Tibial artery (tissue), 4 donors: ENCODE measurements at regions not wholly inside any gene's neighbourhood (a gene's known extent, or its start where the extent isn't known, plus 50 kb on each side); places are given as distances from the start of the nearest gene placed in this dataset.
"Not testable (repeated sequence)": the region's sequence is repeated elsewhere in the genome, so short reads cannot be mapped to it uniquely, and the experiment has no call there.

Experiments used
- DNase-seq, 2 donors: peaks; one replicate each; pipeline ENCODE4 v3.0.0-alpha.2; 2019
- H3K27ac ChIP-seq, 2 donors: fragments of 200-600 bp; sonication (generic) in 1 of 2; 1 replicate in 1 of 2; 2 replicates in 1 of 2; pipeline ENCODE4 v1.5.1; 2018 to 2019; ENCODE audit warnings: mild to moderate bottlenecking in 1 of 2
- H3K27me3 ChIP-seq, 2 donors: fragments of 200-600 bp; sonication (generic) in 1 of 2; one replicate each; pipeline versions ENCODE4 v1.5.1 to v1.6.0; 2016 to 2019
- H3K36me3 ChIP-seq, 3 donors: fragments of 200-600 bp; sonication (generic) in 2 of 3; one replicate each; pipeline ENCODE4 v1.5.1; 2016 to 2019; ENCODE audit warnings: mild to moderate bottlenecking in 2 of 3
- H3K4me1 ChIP-seq, 4 donors: fragments of 200-600 bp; sonication (generic) in 2 of 4; 1 replicate in 3 of 4; 2 replicates in 1 of 4; pipeline ENCODE4 v1.5.1; 2016 to 2019
- H3K4me3 ChIP-seq, 2 donors: fragments of 200-600 bp; sonication (generic) in 1 of 2; 1 replicate in 1 of 2; 2 replicates in 1 of 2; pipeline ENCODE4 v1.5.1; 2018 to 2019; ENCODE audit warnings: mild to moderate bottlenecking in 2 of 2
- H3K9me3 ChIP-seq, 3 donors: fragments of 200-600 bp; sonication (generic) in 1 of 3; one replicate each; pipeline ENCODE4 v1.5.1; 2016 to 2019
- CTCF ChIP-seq, 2 experiments: fragments of 200-600 bp in 1 of 2; fragments of 450-650 bp in 1 of 2; IDR thresholded peaks; one replicate each; pipeline ENCODE4 v1.5.1; 2017 to 2019; ENCODE audit warnings: antibody characterized with exemption in 2 of 2, mild to moderate bottlenecking in 1 of 2, moderate library complexity in 1 of 2
- intact Hi-C: fragments of 100-400 bp; cut with DNase I; formaldehyde crosslinking; loops from one replicate; pipeline ENCODE4 v1.15.0; 2023; ENCODE audit warnings: low total_unique reads

DNA sequence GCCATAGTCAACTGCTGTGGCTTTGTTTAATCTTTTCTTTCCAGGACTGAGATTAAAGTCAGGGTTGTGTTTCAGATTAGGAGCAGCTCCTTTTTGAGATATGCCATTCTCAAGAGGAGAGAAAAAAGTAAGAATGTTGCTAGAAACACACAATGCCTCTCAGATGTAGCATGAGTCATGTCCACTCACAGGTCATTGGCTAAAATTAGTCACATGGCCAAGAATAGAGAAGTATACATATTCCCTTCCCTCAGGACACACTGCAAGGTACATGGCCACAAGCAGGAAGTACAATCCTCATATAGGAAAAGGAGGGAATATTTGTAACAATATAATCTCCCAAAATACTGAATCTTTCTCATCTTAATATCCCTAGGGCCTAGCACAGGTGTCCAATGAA, 141.9 kb upstream of the PTBP2 start:
- H3K27me3 ChIP-seq = no peaks in the 10 kb centered on the region
- DNase-seq = no peak
- TF ChIP-seq CTCF (IDR thresholded peaks at IDR 0.05) = no peak
- no peaks in the 10 kb centered on the region for H3K36me3 ChIP-seq
- intact Hi-C loops = no loop called here
- H3K27ac ChIP-seq = no peak overlapping the region
- no peaks in the 10 kb centered on the region for H3K9me3 ChIP-seq
- no peak overlapping the region for H3K4me3 ChIP-seq
- H3K4me1 ChIP-seq = no peaks in the 10 kb centered on the region

DNA sequence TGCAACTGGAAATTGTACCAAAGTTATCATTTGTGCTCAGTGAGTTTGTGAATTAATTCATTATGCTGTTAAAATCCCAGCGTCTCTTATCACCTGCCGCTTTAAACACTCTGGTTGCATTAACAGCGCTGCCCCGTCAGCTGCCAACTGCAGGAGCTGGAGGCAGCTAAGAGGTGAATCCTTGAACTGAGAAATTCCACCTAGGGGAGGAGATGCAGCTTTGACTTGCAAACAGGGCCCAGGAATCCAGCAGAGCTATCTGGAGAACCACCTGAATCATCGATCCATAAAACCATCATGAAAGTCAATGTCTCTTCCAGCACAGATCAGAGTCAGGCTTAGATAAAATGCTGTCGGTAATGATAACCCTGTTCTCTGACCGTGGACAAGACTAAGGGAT, 140.7 kb upstream of the PTBP2 start:
- intact Hi-C loops = no loop called here
- Histone ChIP-seq H3K4me1 (no peaks in the 10 kb centered on the region), H3K4me3 (no peak overlapping the region), H3K36me3 (no peaks in the 10 kb centered on the region), H3K27me3 (no peaks in the 10 kb centered on the region), H3K9me3 (no peaks in the 10 kb centered on the region), H3K27ac (no peak overlapping the region)
- TF ChIP-seq CTCF (IDR thresholded peaks at IDR 0.05) = no peak
- DNase-seq = no peak

DNA sequence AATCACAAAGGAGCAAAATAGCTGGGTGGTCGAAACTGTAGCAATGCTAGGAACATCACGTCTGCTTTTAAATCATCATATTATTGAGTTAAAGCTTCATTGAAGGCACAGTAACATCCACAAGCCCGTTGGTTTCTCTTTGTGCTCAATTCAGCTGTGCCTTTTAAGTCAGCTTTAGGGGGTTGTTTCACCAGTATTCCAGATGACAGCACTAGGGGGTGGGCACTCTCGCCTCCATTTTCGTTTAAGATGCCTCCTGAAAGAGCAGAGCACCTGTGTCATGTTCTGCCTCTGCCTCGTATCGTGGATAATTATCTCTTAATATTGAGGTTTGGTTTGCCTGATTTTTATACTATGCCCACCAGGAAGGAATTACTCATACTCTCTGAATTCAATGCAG, 139.8 kb upstream of the PTBP2 start:
- TF ChIP-seq CTCF (IDR thresholded peaks at IDR 0.05) = no peak
- intact Hi-C loops = no loop called here
- no peaks in the 10 kb centered on the region for H3K4me1 ChIP-seq

GRCh38 chr1:96583903-96584302, 137.7 kb upstream of the PTBP2 start:
- Histone ChIP-seq H3K36me3 (no peaks in the 10 kb centered on the region), H3K9me3 (no peaks in the 10 kb centered on the region), H3K27ac (no peak overlapping the region), H3K27me3 (no peaks in the 10 kb centered on the region), H3K4me1 (no peaks in the 10 kb centered on the region), H3K4me3 (no peak overlapping the region)
- intact Hi-C loops = no loop called here
- no peak for TF ChIP-seq CTCF (IDR thresholded peaks at IDR 0.05)
- no peak for DNase-seq

More for the DNA sequence above, 139.8 kb upstream of the PTBP2 start:
- no peaks in the 10 kb centered on the region for H3K9me3 ChIP-seq
- H3K27me3 ChIP-seq = no peaks in the 10 kb centered on the region
- no peak overlapping the region for H3K4me3 ChIP-seq
- no peaks in the 10 kb centered on the region for H3K36me3 ChIP-seq
- no peak overlapping the region for H3K27ac ChIP-seq
- DNase-seq = no peak

DNA sequence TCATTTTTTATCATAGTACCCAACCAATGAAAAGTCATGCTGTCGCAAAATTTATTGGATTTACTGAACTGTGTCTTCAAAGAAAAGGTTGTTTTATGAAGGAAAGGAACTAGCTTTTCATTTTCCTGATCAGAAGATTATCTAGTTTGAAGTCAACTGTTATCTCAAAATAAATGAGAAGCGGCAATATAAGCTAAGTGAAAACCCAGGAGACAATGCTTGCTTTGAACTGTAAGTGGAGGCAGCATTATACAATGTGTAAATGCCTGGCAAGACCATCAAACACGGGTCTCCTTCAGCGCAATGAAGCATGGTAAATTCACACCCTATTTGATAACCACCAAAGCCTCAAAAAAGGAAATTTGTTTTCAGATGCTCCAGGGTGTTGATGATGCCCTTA, 134.4 kb upstream of the PTBP2 start:
- no peak overlapping the region for H3K4me3 ChIP-seq
- no peaks in the 10 kb centered on the region for H3K4me1 ChIP-seq
- H3K9me3 ChIP-seq = no peaks in the 10 kb centered on the region
- no peak overlapping the region for H3K27ac ChIP-seq
- intact Hi-C loops = no loop called here
- H3K27me3 ChIP-seq = no peaks in the 10 kb centered on the region
- H3K36me3 ChIP-seq = no peaks in the 10 kb centered on the region
- TF ChIP-seq CTCF (IDR thresholded peaks at IDR 0.05) = no peak
- DNase-seq = no peak

DNA sequence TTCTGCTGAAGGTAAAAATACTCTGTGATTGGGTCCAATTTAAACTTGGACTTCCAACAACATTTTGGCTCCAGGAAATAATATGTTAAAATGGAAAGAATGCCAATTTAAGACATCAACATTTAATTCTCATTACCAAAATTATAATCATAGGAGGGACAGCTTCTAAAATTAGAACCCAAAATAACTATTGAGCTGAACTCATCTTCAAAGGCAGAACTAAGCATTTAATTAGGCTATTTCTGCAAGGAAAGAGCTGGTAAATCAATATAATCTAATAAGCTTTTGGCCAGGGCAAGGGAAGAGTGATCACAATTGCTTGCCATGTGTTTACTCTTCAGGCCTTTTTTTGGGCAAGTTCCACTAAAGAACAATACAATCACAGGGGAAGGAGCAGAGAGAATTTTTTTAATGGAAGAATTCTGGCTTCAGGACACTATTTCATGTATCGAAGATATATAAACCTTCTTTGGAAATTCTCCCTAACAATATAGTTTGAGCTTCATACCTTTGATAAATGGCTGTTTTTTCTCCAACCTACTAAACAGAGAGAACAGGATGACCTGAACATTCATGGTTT, 133.1 kb upstream of the PTBP2 start:
- Histone ChIP-seq H3K27me3 (no peaks in the 10 kb centered on the region), H3K9me3 (no peaks in the 10 kb centered on the region), H3K4me3 (no peak overlapping the region), H3K27ac (no peak overlapping the region), H3K36me3 (no peaks in the 10 kb centered on the region), H3K4me1 (no peaks in the 10 kb centered on the region)
- intact Hi-C loops = no loop called here
- TF ChIP-seq CTCF (IDR thresholded peaks at IDR 0.05) = no peak
- no peak for DNase-seq

DNA sequence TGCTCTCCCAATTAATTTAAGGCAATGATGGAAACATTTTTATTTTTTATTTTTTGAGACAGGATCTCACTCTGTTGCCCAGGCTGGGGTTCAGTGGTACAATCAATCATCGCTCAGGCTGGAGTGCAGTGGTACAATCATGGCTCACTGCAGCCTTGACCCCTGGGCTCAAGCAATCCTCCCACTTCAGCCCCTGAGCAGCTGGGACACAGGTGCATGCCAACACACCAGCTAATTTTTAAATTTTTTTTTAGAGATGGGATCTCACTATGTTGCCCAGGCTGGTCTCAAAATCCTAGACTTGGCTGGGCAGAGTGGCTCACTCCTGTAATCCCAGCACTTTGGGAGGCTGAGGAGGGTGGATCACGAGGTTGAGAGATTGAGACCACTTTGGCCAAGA, 126.1 kb upstream of the PTBP2 start:
- H3K27me3 ChIP-seq, H3K4me1 ChIP-seq, H3K36me3 ChIP-seq, DNase-seq, intact Hi-C loops, H3K4me3 ChIP-seq, H3K9me3 ChIP-seq, H3K27ac ChIP-seq: not testable (repeated sequence)
